Suppressor macrophage treated with lipopolysaccharide for 1 hour (primary cell): ENCODE measurements at regions not wholly inside any gene's neighbourhood (a gene's known extent, or its start where the extent isn't known, plus 50 kb on each side); places are given as distances from the start of the nearest gene placed in this dataset.
"Not testable (repeated sequence)": the region's sequence is repeated elsewhere in the genome, so short reads cannot be mapped to it uniquely, and the experiment has no call there.

ENCODE experiments used
- DNase-seq, 3 donors: peaks; one replicate each; pipeline ENCODE4 v3.0.0-alpha.2; 2020 to 2022

GRCh38 chr4:38386005-38386551 lies 277.9 kb upstream of the KLF3 start:
- DNase-seq: no peak

DNA sequence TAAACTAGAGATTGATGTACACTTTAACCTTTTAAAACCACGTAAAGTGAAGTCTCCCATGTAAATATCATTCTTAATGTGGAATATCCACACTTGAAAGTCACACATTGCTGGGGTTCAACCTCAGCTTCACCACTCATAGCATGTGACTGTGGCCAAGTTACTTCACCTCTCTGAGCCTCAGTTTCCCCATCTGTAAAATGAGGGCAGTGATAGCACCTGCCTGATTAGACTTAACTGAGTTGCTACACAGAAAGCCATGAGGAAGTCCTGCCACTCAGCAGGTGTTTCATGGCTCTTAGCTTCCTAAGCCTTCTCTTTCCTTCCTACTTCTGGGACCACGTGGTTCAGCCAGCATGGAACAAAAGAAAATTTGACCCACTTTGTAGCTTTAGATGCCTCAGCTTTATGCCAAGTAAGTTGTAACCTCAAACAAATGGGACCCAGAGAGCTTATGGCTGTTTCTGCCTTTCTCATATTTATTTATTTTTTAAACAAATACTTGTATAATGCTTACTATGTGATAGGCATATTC lies 277.3 kb upstream of the KLF3 start:
- no peak for DNase-seq

DNA sequence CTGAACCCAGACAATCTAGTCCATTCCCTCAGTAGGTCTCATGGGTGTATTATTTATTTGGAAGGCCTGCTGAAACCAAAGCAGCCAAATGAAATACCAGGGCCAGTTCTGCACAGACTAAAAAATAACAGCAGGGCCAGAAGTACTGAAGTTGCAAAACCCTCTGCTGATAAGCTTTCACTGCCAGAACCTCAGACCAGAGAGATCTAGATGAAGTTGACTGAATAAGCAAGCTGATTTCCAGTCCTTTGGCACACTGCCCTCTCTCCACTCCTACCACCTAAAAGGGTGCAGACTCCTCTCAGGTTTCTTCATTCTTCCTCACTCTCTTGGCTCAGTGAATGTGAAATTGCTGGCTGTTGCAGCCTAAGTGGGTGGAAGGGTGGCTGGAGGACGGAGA lies 276.7 kb upstream of the KLF3 start:
- DNase-seq: no peak

- no peak for DNase-seq
Measured at GRCh38 chr4:38387819-38388218, 276.2 kb upstream of the KLF3 start.

DNA sequence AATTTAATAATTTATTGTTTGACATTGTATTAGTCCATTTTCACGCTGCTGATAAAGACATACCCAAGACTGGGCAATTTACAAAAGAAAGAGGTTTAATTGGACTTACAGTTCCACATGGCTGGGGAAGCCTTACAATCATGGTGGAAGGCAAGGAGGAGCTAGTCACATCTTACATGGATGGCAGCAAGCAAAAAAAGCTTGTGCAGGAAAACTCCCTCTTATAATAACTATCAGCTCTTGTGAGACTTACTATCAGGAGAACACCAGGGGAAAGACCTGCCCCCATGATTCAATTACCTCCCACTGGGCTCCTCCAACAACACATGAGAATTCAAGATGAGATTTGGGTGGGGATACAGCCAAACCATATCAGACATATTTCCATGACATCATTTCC lies 275.1 kb upstream of the KLF3 start:
- DNase-seq: not testable (repeated sequence)

DNA sequence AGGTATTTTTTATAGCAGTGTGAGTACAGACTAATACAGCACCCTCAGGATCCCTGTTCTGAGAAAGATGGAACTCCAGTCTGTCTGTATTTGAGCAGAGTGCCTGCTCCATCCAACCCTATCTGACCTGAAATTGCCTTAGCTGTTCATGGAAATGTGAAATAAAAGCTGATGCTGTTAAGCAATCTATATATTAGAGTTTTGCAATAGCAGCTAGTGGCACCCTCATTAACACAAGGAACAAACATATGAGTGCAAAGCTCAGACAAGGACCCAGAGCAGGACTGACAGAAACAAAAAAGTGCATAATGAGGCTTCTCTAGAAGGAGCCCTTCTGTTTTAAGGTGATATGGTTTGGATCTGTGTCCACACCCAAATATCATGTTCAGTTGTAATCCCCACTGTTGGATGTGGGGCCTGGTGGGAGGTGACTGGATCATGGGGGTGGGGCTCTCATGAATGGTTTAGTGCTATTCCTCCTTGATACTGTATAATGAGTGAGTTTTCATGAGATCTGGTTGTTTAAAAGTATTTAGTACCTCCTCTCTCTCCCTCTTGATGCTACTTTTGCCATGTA lies 272.9 kb upstream of the KLF3 start:
- no peak for DNase-seq

- DNase-seq: no peak
Measured at GRCh38 chr4:38392223-38392855, 271.7 kb upstream of the KLF3 start.

DNA sequence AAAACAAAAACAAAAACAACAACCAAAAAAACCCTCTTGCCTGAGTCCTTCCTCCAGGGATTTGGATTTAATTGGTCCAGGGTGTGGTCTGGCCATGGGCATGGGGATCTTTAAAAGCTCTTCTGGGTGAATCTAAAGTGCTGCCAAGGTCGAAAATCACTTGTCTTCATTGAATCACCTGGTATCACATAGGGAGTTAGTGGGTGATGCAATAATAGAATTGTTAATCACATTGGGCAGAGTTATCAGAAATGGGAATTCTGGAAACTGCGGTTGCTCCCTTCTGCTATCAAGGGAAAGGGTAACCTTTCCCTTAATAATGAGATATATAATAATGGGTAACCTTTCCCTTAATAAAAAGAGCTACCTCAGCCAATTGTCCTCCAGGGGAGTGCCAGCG lies 267.9 kb upstream of the KLF3 start:
- no peak for DNase-seq

- no peak for DNase-seq
Measured at GRCh38 chr4:38396845-38397547, 267.0 kb upstream of the KLF3 start.

DNA sequence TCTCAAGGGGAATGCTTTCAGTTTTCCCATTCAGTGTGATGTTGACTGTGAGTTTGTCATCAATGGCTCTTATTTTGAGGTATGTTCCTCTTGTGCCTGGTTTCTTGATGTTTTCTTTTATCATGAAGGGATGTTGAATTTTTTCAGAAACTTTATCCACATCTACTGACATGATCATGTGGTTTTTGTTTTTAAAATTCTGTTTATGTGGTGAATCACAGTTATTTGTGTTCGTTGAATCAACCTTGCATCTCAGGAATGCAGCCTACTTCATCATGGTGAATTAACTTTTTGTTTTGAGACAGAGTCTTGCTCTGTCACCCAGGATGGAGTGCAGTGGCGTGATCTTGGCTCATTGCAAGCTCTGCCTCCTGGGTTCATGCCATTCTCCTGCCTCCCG lies 263.1 kb upstream of the KLF3 start:
- DNase-seq: no peak

- DNase-seq: no peak
Measured at GRCh38 chr4:38406243-38406642, 257.8 kb upstream of the KLF3 start.

- no peak for DNase-seq
Measured at GRCh38 chr4:38409852-38410251, 254.1 kb upstream of the KLF3 start.

GRCh38 chr4:38411092-38411491 lies 252.9 kb upstream of the KLF3 start:
- no peak for DNase-seq

DNA sequence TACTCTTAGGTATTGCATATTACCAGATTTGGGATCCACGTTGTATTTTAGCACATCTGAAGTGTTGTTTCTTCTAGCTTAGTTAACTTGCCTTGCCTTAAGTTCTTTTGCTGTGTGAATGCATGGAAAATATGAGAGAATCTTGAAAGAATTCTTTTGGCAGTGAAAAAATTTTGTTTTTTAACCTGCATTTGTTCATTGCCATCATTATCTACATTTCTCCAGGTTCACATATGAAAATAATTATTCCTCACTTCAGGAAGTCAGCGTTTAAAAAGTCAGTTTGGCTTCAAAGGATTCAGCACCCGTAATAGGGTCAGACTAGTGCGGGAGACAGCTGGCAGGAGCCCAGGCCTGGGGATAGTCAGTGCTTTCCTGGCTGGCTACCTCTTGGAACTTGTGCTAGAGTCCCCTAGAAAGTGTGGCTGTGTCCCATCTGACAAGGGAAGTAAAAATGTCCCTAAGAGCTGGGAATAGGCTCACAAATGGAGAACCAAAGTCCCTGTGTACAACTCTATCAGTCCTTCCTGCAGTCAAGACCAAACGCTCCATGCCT lies 251.9 kb upstream of the KLF3 start:
- DNase-seq: no peak

- DNase-seq: no peak
Measured at GRCh38 chr4:38413524-38414341, 250.3 kb upstream of the KLF3 start.

DNA sequence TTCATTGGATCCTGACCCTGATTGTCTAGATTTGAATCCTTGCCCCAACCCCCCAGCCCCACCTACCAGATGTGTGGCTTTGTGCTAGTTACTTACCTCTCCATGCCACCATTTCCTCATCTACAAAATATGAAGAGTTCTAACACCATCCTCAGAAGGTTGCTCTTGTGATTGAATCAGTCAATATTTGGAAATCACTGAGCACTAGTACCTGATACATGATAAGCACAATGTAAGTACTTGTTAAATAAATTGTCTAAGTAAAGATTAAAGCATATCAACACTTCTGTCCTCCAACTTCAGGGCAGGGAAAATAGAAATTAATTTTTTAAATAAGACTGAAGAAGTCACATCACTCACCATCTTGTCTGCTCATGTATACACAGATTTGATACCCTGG lies 249.6 kb upstream of the KLF3 start:
- no peak for DNase-seq

GRCh38 chr4:38415682-38416081 lies 248.3 kb upstream of the KLF3 start:
- no peak for DNase-seq

DNA sequence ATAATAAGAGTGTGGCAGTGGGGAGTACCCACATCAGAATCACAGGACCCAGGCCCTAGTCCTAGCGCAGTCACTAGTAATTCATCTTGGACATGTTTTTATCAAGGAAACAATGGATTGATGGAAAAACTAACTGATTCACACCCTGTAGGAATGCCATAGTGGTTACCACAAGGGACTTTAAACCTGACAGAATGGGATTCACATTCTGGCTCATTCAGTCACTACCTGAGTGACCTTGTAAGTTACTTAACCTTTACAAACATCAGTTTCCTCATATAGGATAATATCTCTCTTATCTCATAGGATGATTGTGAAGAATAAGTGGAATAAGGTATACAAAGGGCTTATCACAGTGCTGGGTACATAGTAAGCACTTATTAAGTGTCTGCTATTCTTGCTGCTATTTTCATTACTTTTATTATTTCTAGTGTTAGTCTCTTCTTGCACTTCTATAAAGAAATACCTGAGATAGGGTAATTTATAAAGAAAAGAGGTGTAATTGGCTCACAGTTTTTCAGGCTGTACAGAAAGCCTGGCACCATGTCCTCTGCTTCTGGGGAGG lies 247.5 kb upstream of the KLF3 start:
- DNase-seq: no peak

GRCh38 chr4:38420254-38420653 lies 243.7 kb upstream of the KLF3 start:
- not testable (repeated sequence) for DNase-seq

DNA sequence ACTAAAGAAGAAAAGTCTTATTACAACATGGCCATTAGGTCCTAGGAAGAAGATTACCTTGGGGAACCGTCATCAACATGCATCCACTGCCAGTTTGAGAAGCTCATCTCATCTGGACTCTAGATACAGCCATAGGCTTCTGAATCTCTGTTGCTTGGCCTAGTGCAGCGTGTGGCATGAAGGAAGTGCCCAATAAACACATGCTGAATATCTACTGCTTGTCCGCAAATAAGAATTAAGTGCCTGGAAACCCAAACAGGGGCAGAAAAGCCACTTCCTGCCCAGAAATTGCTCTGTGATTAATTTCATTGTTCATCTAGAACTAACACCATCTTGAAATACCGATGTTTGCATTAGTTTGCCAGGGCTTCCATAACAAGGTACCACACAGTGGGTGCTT lies 241.1 kb upstream of the KLF3 start:
- DNase-seq: no peak

DNA sequence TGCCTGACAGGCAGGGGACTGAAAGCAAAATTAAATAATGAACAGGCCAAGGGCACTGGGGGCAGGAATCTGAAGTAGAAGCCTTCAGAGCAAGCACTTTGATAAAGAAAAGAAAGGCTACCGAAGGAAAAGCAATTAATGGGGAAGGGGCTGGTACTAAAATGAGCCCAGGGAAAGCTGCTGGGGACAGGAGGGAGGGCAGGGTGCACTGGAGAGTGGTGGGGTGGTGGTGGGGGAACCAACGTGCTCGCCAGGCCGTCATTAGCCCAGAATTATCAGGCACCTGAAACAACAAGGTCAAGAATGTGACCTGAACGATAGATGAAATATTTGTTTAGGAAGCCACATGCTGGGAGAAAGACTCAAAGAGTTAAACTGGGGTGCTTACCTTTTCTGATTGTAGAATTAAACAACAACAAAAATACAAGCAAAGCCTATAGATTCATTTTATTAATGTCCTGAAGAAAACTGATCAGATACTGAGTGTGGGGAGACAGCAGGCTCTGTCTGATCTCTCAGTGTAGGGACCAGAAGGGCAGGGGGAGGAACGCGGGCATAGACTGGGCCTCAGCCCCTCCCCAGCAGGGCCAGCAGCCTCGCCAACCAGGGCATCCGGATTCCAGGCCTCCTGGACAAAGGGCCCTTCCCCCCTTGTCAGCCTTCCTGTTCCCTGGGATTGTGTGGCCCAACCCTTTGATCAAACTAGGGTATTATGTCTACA lies 239.7 kb upstream of the KLF3 start:
- DNase-seq: no peak

DNA sequence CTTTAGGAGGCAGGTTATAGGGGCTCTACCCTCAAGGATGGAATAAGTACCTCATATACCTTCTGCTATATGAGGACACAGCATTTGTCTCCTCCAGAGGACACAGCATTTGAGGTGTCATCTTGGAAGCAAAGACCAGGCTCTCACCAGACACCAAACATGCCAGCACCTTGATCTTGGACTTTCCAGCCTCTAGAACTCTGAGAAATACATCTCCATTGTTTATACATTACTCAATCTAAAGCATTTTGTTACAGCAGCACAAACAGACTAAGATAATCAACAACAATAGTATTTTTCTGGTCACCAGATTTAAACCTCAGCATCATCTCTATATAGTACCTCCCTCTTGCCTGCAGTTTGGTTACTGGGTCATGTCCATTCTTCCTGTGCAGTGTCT lies 237.5 kb upstream of the KLF3 start:
- no peak for DNase-seq
